Fibroblast of lung (primary cell): ENCODE measurements at regions not wholly inside any gene's neighbourhood (a gene's known extent, or its start where the extent isn't known, plus 50 kb on each side); places are given as distances from the start of the nearest gene placed in this dataset.

Experiments used
- DNase-seq, 2 donors: peaks; one replicate each; pipeline versions ENCODE4 v3.0.0 to v3.0.0-alpha.2; 2010; ENCODE audit warnings: low read depth in 2 of 2
- H2AFZ ChIP-seq: 2 replicates; pipeline ENCODE4 v1.5.1; 2012; ENCODE audit warnings: low read length, control low read depth, inconsistent platforms
- H3K27ac ChIP-seq: 2 replicates; pipeline ENCODE4 v1.5.1; 2011; ENCODE audit warnings: low read length, control low read depth; ENCODE audit not compliant: insufficient read depth
- H3K27me3 ChIP-seq: 2 replicates; pipeline ENCODE4 v1.5.1; 2011; ENCODE audit warnings: mild to moderate bottlenecking, low read length; ENCODE audit not compliant: control insufficient read depth, insufficient read depth
- H3K36me3 ChIP-seq: 2 replicates; pipeline ENCODE4 v1.5.1; 2011; ENCODE audit warnings: low read length; ENCODE audit not compliant: control insufficient read depth, insufficient read depth
- H3K4me1 ChIP-seq: 2 replicates; pipeline ENCODE4 v1.5.1; 2011; ENCODE audit warnings: low read length; ENCODE audit not compliant: control insufficient read depth, insufficient read depth; ENCODE audit errors: extremely low read depth
- H3K4me2 ChIP-seq: 2 replicates; pipeline ENCODE4 v1.5.1; 2011; ENCODE audit warnings: low read length, control low read depth; ENCODE audit not compliant: insufficient read depth; ENCODE audit errors: extremely low read depth
- H3K4me3 ChIP-seq, 4 experiments: fragments of 200-600 bp in 1 of 4; sonication (generic) in 1 of 4; replicated peaks in 1 of 4; 2 replicates each; pipeline ENCODE4 v1.5.1; 2011 to 2016; ENCODE audit warnings: low read length in 4 of 4, low read depth in 3 of 4, mild to moderate bottlenecking in 3 of 4, control low read depth in 2 of 4, inconsistent platforms in 1 of 4, mixed read lengths in 1 of 4; ENCODE audit not compliant: insufficient read depth in 1 of 4; ENCODE audit errors: control extremely low read depth in 1 of 4
- H3K79me2 ChIP-seq: 2 replicates; pipeline ENCODE4 v1.5.1; 2012; ENCODE audit warnings: mild to moderate bottlenecking, low read length, inconsistent platforms; ENCODE audit not compliant: control insufficient read depth, insufficient read depth
- H3K9ac ChIP-seq: 2 replicates; pipeline ENCODE4 v1.5.1; 2011; ENCODE audit warnings: mild to moderate bottlenecking, low read length, control low read depth; ENCODE audit not compliant: insufficient read depth
- H3K9me3 ChIP-seq: 2 replicates; pipeline ENCODE4 v1.5.1; 2012; ENCODE audit warnings: low read depth, low read length; ENCODE audit not compliant: control insufficient read depth, insufficient read depth
- H4K20me1 ChIP-seq: 2 replicates; pipeline ENCODE4 v1.5.1; 2011; ENCODE audit warnings: low read length; ENCODE audit not compliant: control insufficient read depth, insufficient read depth; ENCODE audit errors: extremely low read depth
- EZH2 ChIP-seq: IDR thresholded peaks from 2 replicates; pipeline ENCODE4 v1.5.1; 2012; ENCODE audit warnings: low read length, control low read depth, mild to moderate bottlenecking; ENCODE audit errors: missing control alignments
- TF ChIP-seq, protein P1 (sequence below), 2 donors: IDR thresholded peaks in 1 of 2; conservative IDR thresholded peaks in 1 of 2; 1 replicate in 1 of 2; 2 replicates in 1 of 2; pipeline ENCODE4 v1.5.1; 2011 to 2012; ENCODE audit warnings: low read length in 2 of 2, control low read depth in 1 of 2, inconsistent platforms in 1 of 2, low read depth in 1 of 2, mild to moderate bottlenecking in 1 of 2

DNA sequence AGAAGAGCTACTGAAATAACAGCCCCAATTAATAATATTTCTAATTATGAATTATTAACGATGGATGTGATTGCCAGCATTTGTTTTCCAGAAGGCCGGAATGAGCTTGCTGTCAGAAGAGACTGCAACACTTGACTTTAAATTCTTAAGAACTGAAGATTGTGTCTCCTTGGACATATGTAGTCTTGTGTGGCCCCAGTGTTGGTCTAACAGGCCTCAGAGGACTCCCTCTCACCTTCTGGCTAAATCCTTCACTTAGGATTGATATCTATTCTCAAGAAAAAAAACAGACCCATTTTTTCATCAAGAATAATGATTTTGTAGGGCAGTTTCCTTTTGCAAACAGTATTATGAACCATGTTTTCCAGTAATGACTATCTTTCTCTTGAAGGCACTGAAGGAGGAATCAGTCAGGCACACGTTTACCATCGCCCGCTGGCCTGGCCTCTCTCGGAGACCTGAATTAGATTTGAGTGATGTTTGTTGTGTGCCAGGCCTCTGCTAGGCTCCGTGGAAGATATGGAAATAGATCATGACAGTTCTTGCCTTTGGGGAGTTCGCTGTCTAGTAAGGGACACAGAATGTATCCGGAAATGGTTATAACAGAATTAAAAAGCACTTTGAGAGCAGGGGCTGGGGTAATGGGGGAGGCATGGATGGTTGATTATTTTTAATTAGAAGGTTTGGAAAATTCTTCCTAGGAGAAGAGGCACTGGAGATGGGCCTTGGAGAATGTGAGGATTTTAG lies 258.0 kb downstream of the MYCN start:
- Histone ChIP-seq H3K4me3 (no peak overlapping the region), H3K4me2 (no peak overlapping the region), H3K27ac (no peak overlapping the region), H3K27me3 (no peaks in the 10 kb centered on the region), H3K36me3 (no peaks in the 10 kb centered on the region), H2AFZ (no peak overlapping the region), H3K4me1 (no peaks in the 10 kb centered on the region), H3K9ac (no peak overlapping the region), H3K79me2 (no peaks in the 10 kb centered on the region), H4K20me1 (no peaks in the 10 kb centered on the region), H3K9me3 (no peaks in the 10 kb centered on the region)
- DNase-seq = no peak
- TF ChIP-seq EZH2 = no peak
- TF ChIP-seq, protein P1, sequence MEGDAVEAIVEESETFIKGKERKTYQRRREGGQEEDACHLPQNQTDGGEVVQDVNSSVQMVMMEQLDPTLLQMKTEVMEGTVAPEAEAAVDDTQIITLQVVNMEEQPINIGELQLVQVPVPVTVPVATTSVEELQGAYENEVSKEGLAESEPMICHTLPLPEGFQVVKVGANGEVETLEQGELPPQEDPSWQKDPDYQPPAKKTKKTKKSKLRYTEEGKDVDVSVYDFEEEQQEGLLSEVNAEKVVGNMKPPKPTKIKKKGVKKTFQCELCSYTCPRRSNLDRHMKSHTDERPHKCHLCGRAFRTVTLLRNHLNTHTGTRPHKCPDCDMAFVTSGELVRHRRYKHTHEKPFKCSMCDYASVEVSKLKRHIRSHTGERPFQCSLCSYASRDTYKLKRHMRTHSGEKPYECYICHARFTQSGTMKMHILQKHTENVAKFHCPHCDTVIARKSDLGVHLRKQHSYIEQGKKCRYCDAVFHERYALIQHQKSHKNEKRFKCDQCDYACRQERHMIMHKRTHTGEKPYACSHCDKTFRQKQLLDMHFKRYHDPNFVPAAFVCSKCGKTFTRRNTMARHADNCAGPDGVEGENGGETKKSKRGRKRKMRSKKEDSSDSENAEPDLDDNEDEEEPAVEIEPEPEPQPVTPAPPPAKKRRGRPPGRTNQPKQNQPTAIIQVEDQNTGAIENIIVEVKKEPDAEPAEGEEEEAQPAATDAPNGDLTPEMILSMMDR (conservative IDR thresholded peaks at IDR 0.05 in 1 of 2, IDR thresholded peaks at IDR 0.05 in 1 of 2; ENCODE audit: low read depth in 1 of 2, low read length in 2 of 2) = no peak

DNA sequence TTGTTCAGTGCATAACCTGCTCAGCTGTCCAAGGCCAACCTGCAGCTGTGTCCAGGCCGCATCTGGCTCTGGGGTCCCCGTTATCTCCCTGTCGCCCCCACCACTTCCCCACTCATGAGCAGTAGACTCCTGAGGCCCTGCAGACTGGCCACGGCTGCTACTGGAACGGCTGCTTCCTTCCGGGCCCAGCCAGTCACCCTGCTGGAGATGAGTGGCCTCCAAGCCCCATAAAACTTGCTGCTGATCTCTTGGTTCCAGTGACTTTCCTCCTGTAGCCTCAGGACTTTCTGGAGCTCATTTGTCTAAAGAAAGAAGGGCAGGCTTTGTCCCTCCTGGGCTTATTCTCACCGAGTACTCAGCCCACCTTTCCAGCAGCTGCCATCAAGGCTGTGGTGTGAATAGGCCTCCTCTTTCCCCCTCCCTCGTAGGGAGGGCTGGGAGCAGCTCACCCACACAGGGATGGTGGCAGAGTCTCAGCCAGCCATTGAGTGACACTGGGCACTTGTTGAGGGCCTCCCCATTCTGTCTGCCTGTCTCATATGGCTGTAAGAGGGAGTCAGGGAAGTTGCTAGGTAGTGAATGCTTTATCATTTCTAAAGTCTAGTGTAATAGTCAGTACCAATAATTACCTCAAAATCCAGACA lies 257.3 kb downstream of the MYCN start:
- no peak for TF ChIP-seq EZH2
- TF ChIP-seq, protein P1 (conservative IDR thresholded peaks at IDR 0.05 in 1 of 2, IDR thresholded peaks at IDR 0.05 in 1 of 2; ENCODE audit: low read depth in 1 of 2, low read length in 2 of 2) = no peak
- Histone ChIP-seq H3K9me3 (no peaks in the 10 kb centered on the region), H3K27ac (no peak overlapping the region)

DNA sequence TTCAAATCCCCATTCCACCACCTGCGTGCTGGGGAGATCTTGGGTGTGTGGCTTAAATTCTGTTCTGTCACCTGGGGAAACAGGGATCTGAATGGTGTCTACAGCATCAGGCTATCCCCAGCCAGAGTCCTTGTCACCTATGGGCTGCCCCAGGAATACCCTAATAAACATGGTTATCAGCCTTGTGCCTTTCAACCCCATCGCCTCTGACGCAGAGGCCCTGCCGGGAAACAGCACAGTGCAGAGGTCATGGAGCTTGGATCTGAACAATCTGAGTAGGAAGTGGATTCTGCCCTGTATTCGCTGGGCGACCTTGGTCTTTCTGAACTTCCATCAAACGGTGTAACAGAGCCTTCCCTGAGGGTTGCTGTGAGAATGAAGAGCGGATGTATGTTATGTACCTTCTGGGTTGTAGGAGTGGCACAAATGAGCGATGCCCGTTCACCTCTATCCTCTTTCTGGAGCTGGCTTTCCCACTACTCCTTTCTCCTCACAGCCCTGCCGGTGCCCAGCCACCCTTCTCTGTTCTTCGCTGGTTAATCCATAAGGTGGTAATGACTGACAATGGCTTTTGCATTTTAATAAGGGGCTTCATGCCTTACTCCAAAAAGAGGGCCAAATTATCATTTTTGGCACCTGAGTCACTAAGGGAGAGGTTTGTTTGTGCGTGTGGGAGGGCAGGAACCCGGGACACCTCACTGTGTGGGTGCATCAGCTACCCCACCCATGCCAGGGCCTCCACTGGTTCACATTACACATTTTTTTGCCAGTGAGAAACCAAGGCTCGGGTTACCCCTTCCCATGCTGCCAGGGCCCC lies 256.5 kb downstream of the MYCN start:
- Histone ChIP-seq H3K27me3 (no peaks in the 10 kb centered on the region), H3K9ac (no peak overlapping the region), H3K4me2 (no peak overlapping the region), H3K36me3 (no peaks in the 10 kb centered on the region), H3K4me1 (no peaks in the 10 kb centered on the region), H4K20me1 (no peaks in the 10 kb centered on the region), H3K4me3 (no peak overlapping the region), H3K9me3 (no peaks in the 10 kb centered on the region), H2AFZ (no peak overlapping the region), H3K27ac (no peak overlapping the region), H3K79me2 (no peaks in the 10 kb centered on the region)
- TF ChIP-seq, protein P1 (conservative IDR thresholded peaks at IDR 0.05 in 1 of 2, IDR thresholded peaks at IDR 0.05 in 1 of 2; ENCODE audit: low read depth in 1 of 2, low read length in 2 of 2) = no peak
- no peak for TF ChIP-seq EZH2
- no peak for DNase-seq

More for the DNA sequence above, 257.3 kb downstream of the MYCN start:
- no peak overlapping the region for H2AFZ ChIP-seq
- H3K36me3 ChIP-seq = no peaks in the 10 kb centered on the region
- no peak overlapping the region for H3K4me2 ChIP-seq
- H3K4me3 ChIP-seq = no peak overlapping the region
- H3K79me2 ChIP-seq = no peaks in the 10 kb centered on the region
- no peak for DNase-seq
- no peak overlapping the region for H3K9ac ChIP-seq
- no peaks in the 10 kb centered on the region for H3K4me1 ChIP-seq
- no peaks in the 10 kb centered on the region for H4K20me1 ChIP-seq
- H3K27me3 ChIP-seq = no peaks in the 10 kb centered on the region
